GM18507 (cell line): ENCODE measurements at regions not wholly inside any gene's neighbourhood (a gene's known extent, or its start where the extent isn't known, plus 50 kb on each side); places are given as distances from the start of the nearest gene placed in this dataset.
A peak's percentile ranks its signal among the peaks of the same experiment; 100 is the strongest.

Source experiments
- DNase-seq: peaks from one replicate; pipeline ENCODE4 v3.0.0; 2011; ENCODE audit warnings: low read depth; ENCODE audit not compliant: insufficient read length; ENCODE audit errors: extremely low spot score
- FAIRE-seq: peaks from 2 replicates; lab custom pipeline; 2011; peaks lifted over from hg19 to GRCh38; lab: Jason Lieb, UNC

DNA sequence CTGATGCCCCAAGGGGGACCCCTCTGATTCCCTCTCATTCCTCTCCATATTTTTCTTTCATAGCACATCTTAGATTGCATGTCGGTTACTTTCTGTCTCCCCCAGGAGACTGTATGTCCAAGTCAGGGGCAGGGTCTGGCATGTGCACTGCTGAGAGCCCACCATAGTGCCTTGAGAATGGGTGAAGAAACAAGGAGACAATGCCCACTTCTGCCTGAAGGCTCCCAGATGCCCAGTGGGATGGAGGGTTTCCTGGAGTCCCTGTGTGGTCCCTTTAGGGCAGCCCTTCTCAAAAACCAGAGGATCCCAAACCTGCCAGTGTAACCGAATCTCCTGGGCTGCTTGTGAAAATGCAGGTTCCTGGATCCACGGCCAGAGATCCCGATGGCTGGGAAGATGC lies 126.5 kb upstream of the LARP1 start:
- DNase-seq, result no peak
- FAIRE-seq, result no peak

DNA sequence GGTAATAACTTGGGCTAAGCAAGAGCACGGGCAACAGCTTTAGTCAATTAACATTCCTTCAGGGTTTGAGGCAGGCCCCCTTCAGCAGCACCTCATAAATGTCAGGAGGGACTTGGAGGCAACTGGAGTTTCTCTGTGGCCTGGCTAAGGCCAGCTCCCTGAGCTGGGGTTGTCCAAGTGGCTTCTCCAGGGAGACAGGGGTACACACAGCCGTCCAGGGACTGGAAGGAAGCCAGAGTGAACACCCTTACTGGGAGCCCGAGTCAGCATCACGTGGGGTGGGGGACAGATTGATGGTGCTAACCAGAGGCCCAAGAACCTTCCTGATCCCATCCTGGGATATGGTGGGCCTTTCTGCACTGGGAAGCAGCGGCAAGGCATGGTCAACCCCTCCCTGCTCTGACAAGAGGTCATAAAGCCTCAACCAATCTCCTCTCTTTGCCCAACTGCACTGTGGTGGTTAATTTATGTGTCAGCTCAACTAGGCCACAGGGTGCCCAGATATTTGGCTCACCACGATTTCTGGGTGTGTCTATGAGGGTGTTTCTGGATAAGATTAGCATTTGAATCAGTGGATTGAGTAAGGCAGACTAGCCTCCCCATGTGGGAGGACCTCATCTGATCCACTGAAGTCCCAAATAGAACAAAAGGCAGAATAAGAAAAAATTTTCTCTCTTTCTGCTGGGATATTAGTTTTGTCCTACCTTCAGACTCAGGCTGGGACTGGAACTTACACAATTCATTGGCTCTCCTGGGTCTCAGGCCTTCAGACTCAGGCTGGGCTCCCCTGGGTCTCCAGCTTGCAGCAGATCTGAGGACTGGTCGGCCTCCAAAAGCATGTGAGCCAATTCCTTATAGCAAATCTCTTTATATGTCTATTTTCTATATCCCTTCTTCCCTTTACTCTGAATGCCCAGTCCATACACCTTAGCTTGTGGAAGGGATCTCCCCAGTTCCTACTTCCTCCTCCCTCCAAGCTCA lies 127.2 kb upstream of the LARP1 start:
- FAIRE-seq, result no peak
- no peak for DNase-seq

DNA sequence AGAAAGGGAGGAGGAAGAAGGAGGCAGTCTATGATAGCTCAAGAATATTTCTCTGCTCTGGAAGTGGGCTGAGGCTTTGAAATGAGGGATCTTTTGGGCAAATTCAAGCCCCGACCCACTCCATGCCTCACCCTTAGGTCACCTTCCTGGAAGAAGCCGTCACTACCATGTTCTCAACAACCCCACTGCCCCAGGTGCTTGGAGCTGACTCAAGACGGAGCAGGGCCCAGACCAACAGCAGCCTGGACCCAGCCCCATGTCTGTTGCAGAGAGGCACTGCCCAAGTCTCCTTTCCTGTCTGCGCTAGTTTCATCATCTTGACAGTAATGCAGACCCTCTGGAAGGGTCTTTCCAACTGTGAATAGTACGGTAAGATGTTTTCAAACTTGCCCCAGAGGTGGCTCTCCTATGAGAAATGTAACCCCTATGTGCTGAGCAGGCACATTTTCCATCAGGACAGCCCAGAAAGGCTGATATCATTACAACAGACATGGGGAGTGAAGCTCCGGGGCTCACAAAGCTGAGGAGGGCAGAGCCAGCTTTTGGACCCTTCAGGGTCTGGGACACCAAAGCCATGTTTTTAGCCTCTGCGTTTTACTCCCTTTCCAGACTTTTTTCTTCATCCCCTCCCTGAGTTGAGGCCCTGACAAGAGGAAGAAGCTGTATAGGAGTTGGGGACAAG lies 128.2 kb upstream of the LARP1 start:
- no peak for DNase-seq
- no peak for FAIRE-seq

DNA sequence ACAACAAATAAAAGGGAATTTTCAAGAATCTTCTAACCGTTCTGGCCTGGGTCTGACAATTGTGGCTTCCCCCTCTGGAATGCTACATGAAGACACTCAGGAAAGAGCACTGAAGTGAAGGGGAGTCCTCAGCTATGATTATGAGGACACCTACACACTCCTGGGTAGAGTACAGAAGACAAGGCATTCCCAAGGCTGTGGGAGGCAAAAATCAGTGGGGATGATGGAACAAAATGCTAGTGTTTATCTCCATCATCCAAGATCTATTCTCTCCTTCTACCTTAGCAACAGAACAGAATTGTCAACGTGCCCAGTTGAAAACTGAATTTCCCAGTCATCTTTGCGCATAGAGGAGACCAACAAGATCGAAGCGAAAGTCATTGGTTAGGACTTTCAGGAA lies 130.1 kb upstream of the LARP1 start:
- DNase-seq (no peak), FAIRE-seq (no peak)

DNA sequence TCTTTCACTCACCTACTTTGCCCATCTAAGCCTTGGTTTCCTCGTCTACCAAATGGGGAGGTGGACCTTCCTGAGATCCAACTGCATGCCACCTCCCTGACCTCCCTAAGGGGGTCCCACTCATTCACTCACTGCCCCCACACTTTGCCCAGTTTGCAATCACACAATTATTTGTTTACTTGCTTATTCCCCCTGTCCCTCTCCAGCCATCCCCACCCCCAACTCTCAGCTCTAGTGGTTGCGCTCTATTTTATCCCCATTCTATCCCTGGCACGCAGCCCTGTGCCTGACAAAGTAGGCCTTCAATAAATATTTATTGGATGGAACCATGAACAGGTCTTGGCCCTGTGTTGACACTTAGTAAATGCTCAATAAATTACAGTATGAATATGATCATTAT lies 130.8 kb upstream of the LARP1 start:
- FAIRE-seq (no peak), DNase-seq (no peak)

DNA sequence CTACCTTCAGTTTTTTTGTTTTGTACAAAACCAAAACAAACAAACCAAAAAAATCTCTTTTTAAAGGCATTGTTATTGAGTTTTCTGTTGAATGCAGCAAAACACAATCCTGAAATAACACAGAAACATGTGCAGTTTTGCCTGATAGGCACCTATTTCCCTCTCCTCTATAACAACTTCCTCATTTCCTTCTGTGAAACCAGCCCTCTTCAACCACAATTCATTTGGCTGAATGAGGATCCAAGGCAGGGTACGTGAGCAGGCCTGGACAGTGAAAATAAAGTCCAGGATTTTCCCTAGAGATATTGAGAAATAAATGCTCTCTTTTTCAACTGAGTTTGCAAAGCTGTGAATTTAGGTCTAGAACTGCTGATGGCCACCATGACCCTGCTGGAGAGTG lies 134.8 kb upstream of the LARP1 start:
- FAIRE-seq (no peak), DNase-seq (no peak)

DNA sequence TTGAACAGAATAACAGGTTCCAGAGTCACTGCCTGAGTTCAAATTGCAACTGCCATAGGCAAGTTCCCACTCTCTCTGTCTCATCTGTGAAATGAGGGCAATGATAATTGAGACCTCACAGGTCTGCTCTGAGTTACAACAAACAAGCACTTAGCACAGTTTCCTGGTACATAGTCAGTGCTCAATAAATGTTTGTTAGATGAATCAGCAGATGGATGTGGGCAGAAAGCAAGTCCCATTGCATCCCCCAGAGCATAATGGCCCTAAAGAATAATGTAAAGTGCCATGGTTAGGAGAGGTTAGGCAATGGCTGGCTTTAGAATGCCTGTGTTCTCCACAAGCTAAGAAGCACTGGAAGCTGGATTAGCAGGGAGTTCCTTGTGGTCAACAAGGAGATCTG lies 136.5 kb upstream of the LARP1 start:
- FAIRE-seq (no peak), DNase-seq (no peak)

DNA sequence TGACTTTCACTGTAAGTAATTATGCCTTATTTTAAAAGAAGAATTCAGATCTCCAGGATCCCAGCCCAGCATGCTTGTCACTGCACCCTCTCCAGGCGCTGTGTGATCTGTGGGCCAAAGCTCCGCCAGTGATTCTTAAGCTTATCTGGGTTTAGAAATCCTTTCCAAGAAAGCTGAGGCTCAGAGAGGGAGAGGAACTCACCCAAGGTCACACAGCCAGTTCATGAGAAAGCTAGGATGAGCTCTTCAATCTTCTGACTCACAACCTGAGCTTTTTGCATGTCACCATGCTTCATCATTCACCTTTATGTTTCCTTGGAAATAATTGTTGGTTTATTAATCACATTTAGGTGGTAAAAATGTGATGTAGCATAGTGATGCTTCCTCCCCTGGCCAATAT lies 136.6 kb upstream of the HAND1 start:
- FAIRE-seq (no peak), DNase-seq (no peak)

DNA sequence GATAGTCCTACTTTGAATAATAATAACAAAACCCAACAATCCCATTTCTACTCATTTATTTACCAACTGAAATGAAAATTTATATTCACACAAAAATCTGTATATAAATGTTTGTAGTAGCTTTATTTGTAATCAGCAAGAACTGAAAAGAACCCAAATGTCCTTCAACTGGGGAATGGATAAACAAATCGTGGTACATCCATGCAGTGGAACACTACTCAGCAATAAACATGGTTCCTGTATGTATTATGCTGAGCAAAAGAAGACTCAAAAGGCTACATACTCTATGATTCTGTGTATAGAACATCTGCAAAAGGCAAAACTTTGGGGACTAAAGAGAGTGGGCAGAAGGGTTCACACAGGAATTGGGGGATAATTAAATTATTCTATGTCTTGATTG lies 136.1 kb upstream of the HAND1 start:
- FAIRE-seq, result no peak
- no peak for DNase-seq

DNA sequence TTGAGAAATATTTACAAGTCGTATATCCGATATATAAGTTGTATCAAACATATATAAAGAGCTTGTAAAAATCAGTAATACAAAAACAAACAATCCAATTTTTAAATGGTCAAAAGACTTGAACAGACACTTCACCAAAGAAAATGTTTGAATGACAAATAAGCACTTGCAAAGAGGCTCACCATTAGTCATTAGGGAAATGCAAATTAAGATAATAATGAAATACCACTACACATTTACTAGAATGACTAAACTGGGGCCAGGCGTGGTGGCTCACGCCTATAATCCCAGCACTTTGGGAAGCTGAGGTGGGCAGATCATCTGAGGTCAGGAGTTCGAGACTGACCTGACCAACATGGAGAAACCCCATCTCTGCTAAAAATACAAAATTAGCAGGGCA lies 134.6 kb upstream of the HAND1 start:
- DNase-seq (no peak), FAIRE-seq (no peak)

DNA sequence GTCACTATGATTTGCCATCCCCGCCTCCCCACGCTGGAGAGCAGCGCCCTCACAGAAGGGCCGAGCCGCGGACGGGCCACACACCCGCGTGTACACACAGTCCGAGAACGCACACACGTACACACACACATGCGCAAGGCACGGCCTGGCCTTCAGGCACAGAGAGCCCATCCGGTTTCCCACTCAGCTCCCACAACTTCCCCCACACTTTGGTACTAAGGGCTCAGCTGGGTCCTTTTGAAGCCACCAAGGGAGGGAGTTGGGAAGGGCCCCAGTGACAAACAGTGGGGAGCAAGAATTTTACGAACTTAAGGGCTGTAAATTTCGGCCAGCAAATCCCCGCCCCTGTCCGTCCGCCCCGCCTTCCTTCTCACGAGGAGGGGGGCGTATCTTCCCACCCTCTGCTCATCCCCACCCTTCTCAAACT lies 133.3 kb upstream of the HAND1 start:
- DNase-seq (no peak), FAIRE-seq (no peak)

DNA sequence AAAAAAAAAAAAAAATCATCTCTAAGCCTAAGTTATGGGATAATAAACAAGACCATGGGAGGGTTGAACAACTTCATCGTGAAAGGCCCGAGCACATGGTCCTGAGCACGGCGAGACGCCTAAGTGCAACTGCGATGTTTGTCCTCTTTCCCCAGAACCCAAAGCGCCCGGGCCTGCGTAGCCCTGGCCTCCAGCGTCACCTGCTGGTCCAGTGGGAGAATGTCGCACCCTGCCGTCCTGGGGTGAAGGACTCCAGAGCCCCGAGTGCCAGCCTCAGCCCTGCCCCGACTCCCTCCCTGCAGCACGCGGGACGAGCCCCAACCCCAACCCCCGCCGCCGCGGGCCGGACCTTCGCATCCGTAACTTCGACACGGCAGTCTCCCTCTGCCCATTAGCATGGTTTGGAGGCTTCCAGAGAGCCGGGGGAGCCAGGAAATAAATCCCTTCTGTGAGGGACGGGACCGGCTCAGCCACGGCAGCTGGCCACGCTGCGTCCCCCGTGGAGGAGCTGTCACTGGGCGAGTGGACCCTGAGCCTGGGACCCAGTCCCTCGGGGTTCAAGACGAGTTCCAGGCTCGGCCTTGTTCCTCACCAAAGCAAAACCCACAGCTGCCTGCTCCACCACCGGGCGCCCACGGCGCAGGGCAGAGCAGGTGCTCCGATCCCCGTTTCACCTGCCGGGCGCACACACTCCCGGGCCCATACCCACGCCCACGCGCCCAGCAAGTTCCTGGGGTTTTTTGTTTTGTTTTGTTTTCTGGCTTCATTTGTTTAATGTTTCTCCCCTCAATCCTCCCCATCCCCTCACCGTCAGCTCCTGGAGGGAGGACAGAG lies 132.5 kb upstream of the HAND1 start:
- FAIRE-seq, result peak; percentile 72
- DNase-seq, result peak; percentile 75

DNA sequence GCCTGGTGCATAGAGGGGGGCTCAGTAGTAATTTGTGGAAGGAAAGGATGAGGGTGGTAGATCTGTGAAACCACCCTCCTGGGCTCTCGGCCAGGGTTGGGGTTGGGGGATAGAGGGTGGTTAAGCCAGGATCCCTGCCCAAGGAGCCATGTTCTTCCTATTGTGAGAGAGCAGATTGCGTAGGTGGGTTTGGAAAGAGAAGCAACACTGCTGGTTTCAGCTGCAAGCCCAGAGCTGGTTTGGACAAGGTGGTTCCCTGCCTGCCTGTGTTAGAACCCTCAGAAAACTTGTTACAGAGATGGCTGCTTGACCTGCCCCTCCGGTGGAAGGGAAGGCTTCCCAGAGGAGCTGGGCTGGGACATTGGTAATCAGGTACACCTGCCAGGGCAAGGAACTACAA lies 131.2 kb upstream of the HAND1 start:
- FAIRE-seq, result no peak
- no peak for DNase-seq

DNA sequence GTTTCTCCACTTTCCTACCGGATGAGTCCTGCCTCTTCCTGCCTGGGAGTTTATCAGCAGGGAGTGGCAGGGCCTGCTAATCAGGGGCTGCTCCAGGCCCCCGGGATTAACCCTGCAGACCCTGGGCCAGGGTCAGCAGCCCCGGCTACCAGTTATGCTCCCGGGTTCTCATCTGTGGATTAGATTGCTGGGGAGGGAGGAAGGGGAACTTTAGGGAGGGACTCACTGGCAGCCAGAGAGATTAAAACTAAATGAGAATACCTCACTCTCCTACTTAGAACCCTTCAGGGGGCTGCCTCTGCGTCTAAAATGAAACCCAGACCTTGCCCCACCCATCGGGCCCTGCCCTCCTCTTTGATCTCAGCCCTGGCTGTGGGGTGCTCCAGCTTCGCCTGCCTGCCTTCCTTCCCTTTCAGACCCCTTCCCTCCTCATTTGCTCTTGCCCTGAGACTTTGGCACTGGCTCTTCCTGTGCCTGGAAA lies 130.5 kb upstream of the HAND1 start:
- FAIRE-seq (no peak), DNase-seq (no peak)

DNA sequence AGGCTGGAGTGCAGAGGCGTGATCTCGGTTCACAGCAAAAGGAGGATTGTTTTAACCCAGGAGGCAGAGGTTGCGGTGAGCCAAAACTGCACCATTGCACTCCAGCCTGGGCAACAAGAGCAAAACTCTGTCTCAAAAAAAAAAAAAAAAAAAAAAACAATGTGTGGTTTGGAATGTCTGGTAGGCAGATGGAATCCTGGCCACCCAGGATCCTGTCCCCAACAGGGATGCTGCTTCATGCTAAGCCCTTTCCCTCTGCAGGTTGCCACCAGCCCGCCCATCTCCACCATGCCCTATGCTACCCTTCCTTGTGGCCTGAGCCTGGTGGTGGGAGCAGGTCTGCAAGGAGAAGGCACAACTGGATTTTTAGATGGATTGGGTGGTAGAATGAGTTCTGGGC lies 129.7 kb upstream of the HAND1 start:
- FAIRE-seq, result no peak
- no peak for DNase-seq

DNA sequence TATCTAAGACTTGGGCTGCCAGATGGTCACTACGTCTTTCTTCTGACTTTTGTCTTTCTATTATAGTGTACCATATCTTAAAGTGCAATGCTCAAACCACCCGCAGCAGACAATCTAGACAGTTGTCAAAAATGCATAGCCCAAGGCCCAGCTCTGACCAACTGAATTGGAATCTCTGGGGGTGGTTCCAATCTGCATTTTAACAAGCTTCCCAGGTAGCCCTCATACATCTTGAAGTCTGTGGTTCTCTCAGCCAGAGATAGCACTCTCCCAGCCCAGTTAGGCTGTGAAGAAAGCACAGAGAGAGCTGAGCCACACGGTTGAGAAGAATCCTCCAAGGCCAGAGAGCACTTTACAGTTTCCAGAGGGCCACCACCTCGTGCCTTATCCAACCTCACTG lies 128.2 kb upstream of the HAND1 start:
- DNase-seq (no peak), FAIRE-seq (no peak)

DNA sequence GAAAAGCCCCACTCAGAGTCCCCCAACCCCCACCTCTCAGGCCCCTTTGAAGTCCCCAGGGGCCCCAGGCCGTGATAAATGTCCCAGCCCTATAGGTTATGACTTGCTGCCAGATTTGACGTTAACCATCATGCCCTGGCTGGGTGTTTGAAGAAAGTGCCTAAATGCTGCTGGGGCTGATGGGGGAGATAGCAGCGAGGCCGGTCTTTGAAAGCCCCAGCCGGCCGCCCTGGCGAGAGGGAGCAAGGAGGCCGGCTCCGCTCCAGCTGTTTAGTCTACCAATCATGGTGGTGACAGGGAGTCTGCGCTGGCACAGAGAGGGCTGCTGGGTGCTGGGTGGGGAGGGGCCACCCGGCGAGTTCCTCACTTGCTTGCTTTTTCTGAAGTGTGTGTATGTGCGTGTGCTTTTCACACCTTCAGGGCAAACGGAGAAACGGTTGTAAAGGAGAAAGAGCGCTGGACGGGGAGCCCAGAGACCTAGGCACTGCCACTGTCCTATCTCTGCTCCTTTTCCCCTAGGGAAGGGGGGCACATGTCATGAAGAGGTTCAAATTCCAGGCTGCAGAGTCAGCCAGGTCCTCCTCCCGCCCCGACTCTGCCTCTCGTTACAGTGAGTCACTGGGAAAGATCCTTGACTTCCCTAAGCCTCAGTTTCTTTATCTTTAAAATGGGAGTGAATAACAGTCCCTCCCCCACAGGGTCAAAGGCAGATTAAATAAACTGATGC lies 126.1 kb upstream of the HAND1 start:
- FAIRE-seq, result no peak
- DNase-seq, result no peak

DNA sequence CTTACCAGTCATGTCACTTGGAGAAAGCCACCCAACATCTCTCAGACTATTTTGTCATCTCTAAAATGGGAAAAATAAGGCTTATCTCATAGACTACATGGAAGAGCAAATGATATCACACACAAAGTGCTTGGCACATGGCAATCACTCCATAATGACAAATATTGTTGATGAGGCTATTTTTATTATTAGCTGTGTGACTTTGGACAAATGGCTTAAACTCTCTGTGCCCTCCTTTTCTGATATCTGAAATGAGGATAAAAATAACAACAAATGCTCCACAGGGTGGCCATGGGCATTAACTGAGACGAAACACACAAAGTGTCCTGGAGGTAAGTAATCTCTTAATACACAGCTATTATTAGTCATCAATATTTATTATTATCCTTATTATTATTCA lies 125.5 kb upstream of the HAND1 start:
- FAIRE-seq, result no peak
- no peak for DNase-seq

DNA sequence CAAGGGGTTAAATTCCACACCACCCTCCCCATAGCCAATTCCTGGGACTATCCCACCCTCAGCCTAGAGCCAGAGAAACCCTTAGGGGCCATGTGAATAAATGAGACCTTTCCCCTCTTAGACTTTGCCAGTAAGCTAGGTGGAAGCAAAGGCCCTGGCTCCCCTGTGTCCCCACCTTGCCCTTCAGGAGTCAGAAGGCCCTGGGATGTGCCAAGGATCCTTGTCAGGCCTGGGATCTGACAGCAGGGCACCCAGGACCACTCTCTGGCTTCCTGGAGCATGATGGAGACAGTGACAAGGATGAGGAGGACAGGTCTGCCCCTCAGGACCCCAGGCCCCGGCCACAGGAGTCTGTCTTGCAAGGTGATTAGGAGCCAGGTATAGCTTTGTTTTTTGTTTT lies 125.0 kb upstream of the HAND1 start:
- DNase-seq (no peak), FAIRE-seq (no peak)
